ENCODE measurements at regions not wholly inside any gene's neighbourhood (a gene's known extent, or its start where the extent isn't known, plus 50 kb on each side); places are given as distances from the start of the nearest gene placed in this dataset.

GRCh38 chr1:38662126-38662525 is 197.4 kb downstream of the RRAGC start (continued):
- TF ChIP-seq, protein P1, sequence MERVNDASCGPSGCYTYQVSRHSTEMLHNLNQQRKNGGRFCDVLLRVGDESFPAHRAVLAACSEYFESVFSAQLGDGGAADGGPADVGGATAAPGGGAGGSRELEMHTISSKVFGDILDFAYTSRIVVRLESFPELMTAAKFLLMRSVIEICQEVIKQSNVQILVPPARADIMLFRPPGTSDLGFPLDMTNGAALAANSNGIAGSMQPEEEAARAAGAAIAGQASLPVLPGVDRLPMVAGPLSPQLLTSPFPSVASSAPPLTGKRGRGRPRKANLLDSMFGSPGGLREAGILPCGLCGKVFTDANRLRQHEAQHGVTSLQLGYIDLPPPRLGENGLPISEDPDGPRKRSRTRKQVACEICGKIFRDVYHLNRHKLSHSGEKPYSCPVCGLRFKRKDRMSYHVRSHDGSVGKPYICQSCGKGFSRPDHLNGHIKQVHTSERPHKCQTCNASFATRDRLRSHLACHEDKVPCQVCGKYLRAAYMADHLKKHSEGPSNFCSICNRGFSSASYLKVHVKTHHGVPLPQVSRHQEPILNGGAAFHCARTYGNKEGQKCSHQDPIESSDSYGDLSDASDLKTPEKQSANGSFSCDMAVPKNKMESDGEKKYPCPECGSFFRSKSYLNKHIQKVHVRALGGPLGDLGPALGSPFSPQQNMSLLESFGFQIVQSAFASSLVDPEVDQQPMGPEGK (CRISPR knock-in tag; IDR thresholded peaks at IDR 0.05; ENCODE audit: borderline replicate concordance) = no peak
- TF ChIP-seq POU6F1 (CRISPR knock-in tag; IDR thresholded peaks at IDR 0.05; ENCODE audit: borderline replicate concordance, low read depth) (no peak), ZNF70 (CRISPR knock-in tag; IDR thresholded peaks at IDR 0.05) (no peak), ISL1 (CRISPR knock-in tag; IDR thresholded peaks at IDR 0.05) (no peak)

DNA sequence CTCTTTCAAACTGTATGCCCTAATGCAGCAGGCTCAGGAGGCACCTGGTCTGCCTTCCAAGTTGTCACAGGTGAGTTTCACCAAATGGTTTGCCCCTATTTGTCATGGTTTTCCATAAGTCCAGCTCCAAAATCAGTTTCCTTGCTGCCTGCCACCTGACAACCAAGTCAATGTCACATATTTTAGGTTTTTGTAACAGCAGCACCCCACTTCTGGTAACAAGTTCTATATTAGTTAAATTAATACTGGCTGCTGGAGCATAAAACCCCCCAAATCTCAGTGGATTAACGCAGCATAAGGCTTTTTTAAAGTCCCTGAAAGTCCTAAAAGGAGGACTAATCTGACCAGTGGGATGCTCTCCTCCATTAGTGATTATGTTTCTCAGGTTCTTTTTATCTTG is 200.7 kb downstream of the RRAGC start:
- TF ChIP-seq OSR1 (CRISPR knock-in tag; IDR thresholded peaks at IDR 0.05) (no peak), ZFP30 (CRISPR knock-in tag; IDR thresholded peaks at IDR 0.05) (no peak), BACH2 (CRISPR knock-in tag; IDR thresholded peaks at IDR 0.05; ENCODE audit: borderline replicate concordance) (no peak), ZNF70 (CRISPR knock-in tag; IDR thresholded peaks at IDR 0.05) (no peak), ZNF8 (CRISPR knock-in tag; IDR thresholded peaks at IDR 0.05) (no peak), RARB (CRISPR knock-in tag; IDR thresholded peaks at IDR 0.05) (no peak), GLIS3 (CRISPR knock-in tag; IDR thresholded peaks at IDR 0.05) (no peak), ESRRG (CRISPR knock-in tag; IDR thresholded peaks at IDR 0.05) (no peak), TSHZ2 (CRISPR knock-in tag; IDR thresholded peaks at IDR 0.05) (no peak), ZNF565 (CRISPR knock-in tag; conservative IDR thresholded peaks at IDR 0.05; ENCODE audit: low read depth) (no peak), PPARA (CRISPR knock-in tag; IDR thresholded peaks at IDR 0.05; ENCODE audit: borderline replicate concordance) (no peak)
- no peak for ATAC-seq

DNA sequence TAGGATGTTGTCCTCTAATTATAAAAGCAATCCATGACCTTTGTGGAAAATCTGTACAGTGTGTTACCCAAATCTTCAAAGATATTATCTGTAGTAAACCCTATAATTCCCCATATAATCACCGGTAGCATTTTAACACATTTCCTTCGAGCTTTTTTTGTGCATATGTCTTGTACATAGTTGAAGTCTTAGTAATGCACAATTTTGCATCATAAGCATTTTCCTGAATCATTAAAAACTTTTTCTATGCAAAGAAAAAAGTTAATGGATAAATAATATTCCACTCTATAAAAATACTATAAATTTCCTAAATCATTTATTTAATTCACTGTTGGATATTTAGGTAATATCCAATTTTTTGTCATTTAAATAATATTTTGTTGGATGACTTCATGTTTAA is 201.7 kb downstream of the RRAGC start:
- ATAC-seq = no peak
- TF ChIP-seq ESRRG (CRISPR knock-in tag; IDR thresholded peaks at IDR 0.05) (no peak), PPARA (CRISPR knock-in tag; IDR thresholded peaks at IDR 0.05; ENCODE audit: borderline replicate concordance) (no peak), TSHZ2 (CRISPR knock-in tag; IDR thresholded peaks at IDR 0.05) (no peak), ISL1 (CRISPR knock-in tag; IDR thresholded peaks at IDR 0.05) (no peak), GLIS3 (CRISPR knock-in tag; IDR thresholded peaks at IDR 0.05) (no peak), BACH2 (CRISPR knock-in tag; IDR thresholded peaks at IDR 0.05; ENCODE audit: borderline replicate concordance) (no peak), CSDC2 (CRISPR knock-in tag; IDR thresholded peaks at IDR 0.05) (no peak), RARB (CRISPR knock-in tag; IDR thresholded peaks at IDR 0.05) (no peak), TCF4 (CRISPR knock-in tag; IDR thresholded peaks at IDR 0.05; ENCODE audit: borderline replicate concordance) (no peak), SNAI2 (CRISPR knock-in tag; IDR thresholded peaks at IDR 0.05) (no peak), TOX (CRISPR knock-in tag; IDR thresholded peaks at IDR 0.05; ENCODE audit: borderline replicate concordance) (no peak), POU6F1 (CRISPR knock-in tag; IDR thresholded peaks at IDR 0.05; ENCODE audit: borderline replicate concordance, low read depth) (no peak), ZFP30 (CRISPR knock-in tag; IDR thresholded peaks at IDR 0.05) (no peak), ZC3H10 (CRISPR knock-in tag; IDR thresholded peaks at IDR 0.05) (no peak), ZNF70 (CRISPR knock-in tag; IDR thresholded peaks at IDR 0.05) (no peak), ZNF565 (CRISPR knock-in tag; conservative IDR thresholded peaks at IDR 0.05; ENCODE audit: low read depth) (no peak), ZNF8 (CRISPR knock-in tag; IDR thresholded peaks at IDR 0.05) (no peak)
- TF ChIP-seq, protein P1 (CRISPR knock-in tag; IDR thresholded peaks at IDR 0.05; ENCODE audit: borderline replicate concordance) = no peak
- TF ChIP-seq, protein P2, sequence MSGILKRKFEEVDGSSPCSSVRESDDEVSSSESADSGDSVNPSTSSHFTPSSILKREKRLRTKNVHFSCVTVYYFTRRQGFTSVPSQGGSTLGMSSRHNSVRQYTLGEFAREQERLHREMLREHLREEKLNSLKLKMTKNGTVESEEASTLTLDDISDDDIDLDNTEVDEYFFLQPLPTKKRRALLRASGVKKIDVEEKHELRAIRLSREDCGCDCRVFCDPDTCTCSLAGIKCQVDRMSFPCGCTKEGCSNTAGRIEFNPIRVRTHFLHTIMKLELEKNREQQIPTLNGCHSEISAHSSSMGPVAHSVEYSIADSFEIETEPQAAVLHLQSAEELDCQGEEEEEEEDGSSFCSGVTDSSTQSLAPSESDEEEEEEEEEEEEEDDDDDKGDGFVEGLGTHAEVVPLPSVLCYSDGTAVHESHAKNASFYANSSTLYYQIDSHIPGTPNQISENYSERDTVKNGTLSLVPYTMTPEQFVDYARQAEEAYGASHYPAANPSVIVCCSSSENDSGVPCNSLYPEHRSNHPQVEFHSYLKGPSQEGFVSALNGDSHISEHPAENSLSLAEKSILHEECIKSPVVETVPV (CRISPR knock-in tag; IDR thresholded peaks at IDR 0.05) = no peak
- TF ChIP-seq, protein P3, sequence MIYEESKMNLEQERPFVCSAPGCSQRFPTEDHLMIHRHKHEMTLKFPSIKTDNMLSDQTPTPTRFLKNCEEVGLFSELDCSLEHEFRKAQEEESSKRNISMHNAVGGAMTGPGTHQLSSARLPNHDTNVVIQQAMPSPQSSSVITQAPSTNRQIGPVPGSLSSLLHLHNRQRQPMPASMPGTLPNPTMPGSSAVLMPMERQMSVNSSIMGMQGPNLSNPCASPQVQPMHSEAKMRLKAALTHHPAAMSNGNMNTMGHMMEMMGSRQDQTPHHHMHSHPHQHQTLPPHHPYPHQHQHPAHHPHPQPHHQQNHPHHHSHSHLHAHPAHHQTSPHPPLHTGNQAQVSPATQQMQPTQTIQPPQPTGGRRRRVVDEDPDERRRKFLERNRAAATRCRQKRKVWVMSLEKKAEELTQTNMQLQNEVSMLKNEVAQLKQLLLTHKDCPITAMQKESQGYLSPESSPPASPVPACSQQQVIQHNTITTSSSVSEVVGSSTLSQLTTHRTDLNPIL (CRISPR knock-in tag; IDR thresholded peaks at IDR 0.05; ENCODE audit: low read depth) = no peak

All from SK-N-SH treated with all-trans-retinoic acid at 6 μM for 48 hours (cell line).